SK-N-SH (cell line): ENCODE measurements at regions not wholly inside any gene's neighbourhood (a gene's known extent, or its start where the extent isn't known, plus 50 kb on each side); places are given as distances from the start of the nearest gene placed in this dataset.

ENCODE experiments used
- CTCF ChIA-PET: fragments of 300-600, 350-600 bp; formaldehyde crosslinking; extraction: SDS; loops from one replicate; lab custom pipeline; 2021; lab: Yijun Ruan, JAX
- POLR2A ChIA-PET: fragments of 350-600 bp; sonication (Branson Sonifier 250); formaldehyde crosslinking; extraction: SDS; loops from one replicate; lab custom pipeline; 2020; ENCODE audit warnings: antibody characterized with exemption, inconsistent platforms; lab: Yijun Ruan, JAX
- DNase-seq: peaks from one replicate; pipeline ENCODE4 v3.0.0; 2012
- H2AFZ ChIP-seq: fragments of 200-600 bp; sonication (generic); 2 replicates; pipeline ENCODE4 v1.8.1; 2016; ENCODE audit warnings: antibody characterized with exemption, mild to moderate bottlenecking, low read depth
- H3F3A ChIP-seq: fragments of 200-600 bp; sonication (generic); replicated peaks from 2 replicates; pipeline ENCODE3; 2016; ENCODE audit warnings: antibody characterized with exemption, mild to moderate bottlenecking; ENCODE audit not compliant: insufficient read depth
- H3K27ac ChIP-seq, 2 experiments: fragments of 200-500 bp in 1 of 2; fragments of 200-600 bp in 1 of 2; sonication (Bioruptor generic) in 1 of 2; sonication (generic), shearing (Covaris generic) in 1 of 2; 2 replicates each; pipeline versions ENCODE4 v1.5.1 to v1.6.1; 2014 to 2016; ENCODE audit warnings: low read depth in 2 of 2, inconsistent platforms in 1 of 2, low read length in 1 of 2, mild to moderate bottlenecking in 1 of 2, mixed read lengths in 1 of 2
- H3K27me3 ChIP-seq: fragments of 200-600 bp; sonication (generic), shearing (Covaris generic); 2 replicates; pipeline ENCODE4 v1.6.1; 2016; ENCODE audit warnings: mixed run types; ENCODE audit not compliant: insufficient read depth
- H3K36me3 ChIP-seq, 2 experiments: fragments of 200-500 bp in 1 of 2; fragments of 200-600 bp in 1 of 2; sonication (Bioruptor generic) in 1 of 2; sonication (generic) in 1 of 2; replicated peaks in 1 of 2; 2 replicates each; pipeline versions ENCODE3 to v1.5.1; 2014 to 2016; ENCODE audit warnings: low read length in 1 of 2, mild to moderate bottlenecking in 1 of 2; ENCODE audit not compliant: insufficient read depth in 2 of 2, control insufficient read depth in 1 of 2
- H3K4me1 ChIP-seq, 2 experiments: fragments of 200-500 bp in 1 of 2; fragments of 200-600 bp in 1 of 2; sonication (Bioruptor generic) in 1 of 2; sonication (generic), shearing (Covaris generic) in 1 of 2; 2 replicates each; pipeline versions ENCODE4 v1.5.1 to v1.6.1; 2014 to 2016; ENCODE audit warnings: low read depth in 1 of 2, low read length in 1 of 2, mixed run types in 1 of 2; ENCODE audit not compliant: insufficient read depth in 2 of 2, control insufficient read depth in 1 of 2
- H3K4me2 ChIP-seq: fragments of 200-600 bp; sonication (generic), shearing (Covaris generic); 2 replicates; pipeline ENCODE4 v1.6.1; 2017; ENCODE audit warnings: mixed run types
- H3K4me3 ChIP-seq, 2 experiments: fragments of 200-500 bp in 1 of 2; fragments of 200-600 bp in 1 of 2; sonication (Bioruptor generic) in 1 of 2; sonication (generic), shearing (Covaris generic) in 1 of 2; 2 replicates each; pipeline versions ENCODE4 v1.5.1 to v1.8.1; 2014 to 2016; ENCODE audit warnings: low read depth in 2 of 2, inconsistent platforms in 1 of 2, low read length in 1 of 2, mild to moderate bottlenecking in 1 of 2, mixed read lengths in 1 of 2, moderate library complexity in 1 of 2
- H3K79me2 ChIP-seq: fragments of 200-600 bp; sonication (generic); 2 replicates; pipeline ENCODE4 v1.8.1; 2017; ENCODE audit warnings: mild to moderate bottlenecking; ENCODE audit not compliant: insufficient read depth
- H3K9ac ChIP-seq: fragments of 200-600 bp; sonication (generic); 2 replicates; pipeline ENCODE4 v1.6.1; 2017; ENCODE audit warnings: mixed run types
- H3K9me2 ChIP-seq: fragments of 200-600 bp; sonication (generic); 2 replicates; pipeline ENCODE4 v1.6.1; 2017; ENCODE audit warnings: mixed run types
- H3K9me3 ChIP-seq: fragments of 200-600 bp; sonication (generic); 2 replicates; pipeline ENCODE4 v1.6.1; 2017; ENCODE audit warnings: mixed run types, mild to moderate bottlenecking, moderate library complexity
- H4K20me1 ChIP-seq: fragments of 200-600 bp; sonication (generic); 2 replicates; pipeline ENCODE4 v1.6.1; 2017; ENCODE audit warnings: mild to moderate bottlenecking, mixed run types; ENCODE audit not compliant: insufficient read depth
- ELF1 ChIP-seq: IDR thresholded peaks from 2 replicates; pipeline ENCODE4 v1.4.0; 2012
- EP300 ChIP-seq, 2 experiments: IDR thresholded peaks; 2 replicates each; pipeline versions ENCODE4 v1.4.0 to v1.6.1; 2012; ENCODE audit warnings: borderline replicate concordance in 1 of 2, low read depth in 1 of 2, low read length in 1 of 2
- FOXM1 ChIP-seq: IDR thresholded peaks from 2 replicates; pipeline ENCODE4 v1.4.0; 2012; ENCODE audit warnings: low read depth, mild to moderate bottlenecking
- GABPA ChIP-seq: IDR thresholded peaks from 2 replicates; pipeline ENCODE4 v1.4.0; 2012; ENCODE audit warnings: low read depth, mild to moderate bottlenecking
- GATA2 ChIP-seq: sonication (generic); formaldehyde crosslinking; IDR thresholded peaks from 2 replicates; pipeline ENCODE4 v1.5.0; 2020; ENCODE audit warnings: mild to moderate bottlenecking, missing genetic modification reagents
- MXI1 ChIP-seq: IDR thresholded peaks from 2 replicates; pipeline ENCODE4 v1.6.1; 2012; ENCODE audit warnings: mild to moderate bottlenecking, low read depth, low read length, improper control_type of control experiment
- RAD21 ChIP-seq: IDR thresholded peaks from 2 replicates; pipeline ENCODE4 v1.6.1; 2012; ENCODE audit warnings: mild to moderate bottlenecking, low read length
- RFX5 ChIP-seq: IDR thresholded peaks from 2 replicates; pipeline ENCODE4 v1.6.1; 2012; ENCODE audit warnings: mild to moderate bottlenecking, improper control_type of control experiment, low read length
- SIN3A ChIP-seq: IDR thresholded peaks from 2 replicates; pipeline ENCODE4 v1.6.1; 2012; ENCODE audit warnings: low read depth, mild to moderate bottlenecking, low read length, moderate library complexity, borderline replicate concordance
- SMC3 ChIP-seq: IDR thresholded peaks from 2 replicates; pipeline ENCODE4 v1.6.1; 2012; ENCODE audit warnings: low read depth, low read length, improper control_type of control experiment
- TAF1 ChIP-seq: IDR thresholded peaks from 2 replicates; pipeline ENCODE4 v1.6.1; 2012; ENCODE audit warnings: low read depth, mild to moderate bottlenecking, low read length, moderate library complexity, borderline replicate concordance
- TCF12 ChIP-seq: IDR thresholded peaks from 2 replicates; pipeline ENCODE4 v1.4.0; 2012
- USF1 ChIP-seq: IDR thresholded peaks from 2 replicates; pipeline ENCODE4 v1.4.0; 2012; ENCODE audit warnings: low read depth, borderline replicate concordance
- YY1 ChIP-seq: IDR thresholded peaks from 2 replicates; pipeline ENCODE4 v1.4.0; 2012; ENCODE audit warnings: low read depth, mild to moderate bottlenecking
- WGBS: methylation state at CpG from one replicate; pipeline ENCODE4 v1.1.6; 2017; ENCODE audit warnings: low lambda C conversion rate; 5-methylcytosine and 5-hydroxymethylcytosine counted together
- TF ChIP-seq, protein P1 (sequence below): IDR thresholded peaks from 2 replicates; pipeline ENCODE4 v1.6.1; 2012; ENCODE audit warnings: mild to moderate bottlenecking, low read depth, low read length, moderate library complexity
- TF ChIP-seq, protein P2 (sequence below): IDR thresholded peaks from 2 replicates; pipeline ENCODE4; 2012

- no peak for TF ChIP-seq YY1
- no peak for TF ChIP-seq GABPA
- TF ChIP-seq, protein P1, sequence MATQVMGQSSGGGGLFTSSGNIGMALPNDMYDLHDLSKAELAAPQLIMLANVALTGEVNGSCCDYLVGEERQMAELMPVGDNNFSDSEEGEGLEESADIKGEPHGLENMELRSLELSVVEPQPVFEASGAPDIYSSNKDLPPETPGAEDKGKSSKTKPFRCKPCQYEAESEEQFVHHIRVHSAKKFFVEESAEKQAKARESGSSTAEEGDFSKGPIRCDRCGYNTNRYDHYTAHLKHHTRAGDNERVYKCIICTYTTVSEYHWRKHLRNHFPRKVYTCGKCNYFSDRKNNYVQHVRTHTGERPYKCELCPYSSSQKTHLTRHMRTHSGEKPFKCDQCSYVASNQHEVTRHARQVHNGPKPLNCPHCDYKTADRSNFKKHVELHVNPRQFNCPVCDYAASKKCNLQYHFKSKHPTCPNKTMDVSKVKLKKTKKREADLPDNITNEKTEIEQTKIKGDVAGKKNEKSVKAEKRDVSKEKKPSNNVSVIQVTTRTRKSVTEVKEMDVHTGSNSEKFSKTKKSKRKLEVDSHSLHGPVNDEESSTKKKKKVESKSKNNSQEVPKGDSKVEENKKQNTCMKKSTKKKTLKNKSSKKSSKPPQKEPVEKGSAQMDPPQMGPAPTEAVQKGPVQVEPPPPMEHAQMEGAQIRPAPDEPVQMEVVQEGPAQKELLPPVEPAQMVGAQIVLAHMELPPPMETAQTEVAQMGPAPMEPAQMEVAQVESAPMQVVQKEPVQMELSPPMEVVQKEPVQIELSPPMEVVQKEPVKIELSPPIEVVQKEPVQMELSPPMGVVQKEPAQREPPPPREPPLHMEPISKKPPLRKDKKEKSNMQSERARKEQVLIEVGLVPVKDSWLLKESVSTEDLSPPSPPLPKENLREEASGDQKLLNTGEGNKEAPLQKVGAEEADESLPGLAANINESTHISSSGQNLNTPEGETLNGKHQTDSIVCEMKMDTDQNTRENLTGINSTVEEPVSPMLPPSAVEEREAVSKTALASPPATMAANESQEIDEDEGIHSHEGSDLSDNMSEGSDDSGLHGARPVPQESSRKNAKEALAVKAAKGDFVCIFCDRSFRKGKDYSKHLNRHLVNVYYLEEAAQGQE, result no peak
- TF ChIP-seq TAF1, result no peak
- no peak for TF ChIP-seq RAD21
Observed at GRCh38 chr11:129314371-129314770, 61.3 kb upstream of the BARX2 start (continued).

- TF ChIP-seq FOXM1, result no peak
- TF ChIP-seq RFX5, result no peak
- TF ChIP-seq EP300 (IDR thresholded peaks at IDR 0.05; ENCODE audit: borderline replicate concordance in 1 of 2, low read depth in 1 of 2, low read length in 1 of 2), result no peak
- no peak for TF ChIP-seq GABPA
- no peak for TF ChIP-seq ELF1
- TF ChIP-seq YY1, result no peak
- TF ChIP-seq GATA2, result no peak
- TF ChIP-seq, protein P2, sequence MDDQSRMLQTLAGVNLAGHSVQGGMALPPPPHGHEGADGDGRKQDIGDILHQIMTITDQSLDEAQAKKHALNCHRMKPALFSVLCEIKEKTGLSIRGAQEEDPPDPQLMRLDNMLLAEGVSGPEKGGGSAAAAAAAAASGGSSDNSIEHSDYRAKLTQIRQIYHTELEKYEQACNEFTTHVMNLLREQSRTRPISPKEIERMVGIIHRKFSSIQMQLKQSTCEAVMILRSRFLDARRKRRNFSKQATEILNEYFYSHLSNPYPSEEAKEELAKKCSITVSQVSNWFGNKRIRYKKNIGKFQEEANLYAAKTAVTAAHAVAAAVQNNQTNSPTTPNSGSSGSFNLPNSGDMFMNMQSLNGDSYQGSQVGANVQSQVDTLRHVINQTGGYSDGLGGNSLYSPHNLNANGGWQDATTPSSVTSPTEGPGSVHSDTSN, result no peak
- no peak for TF ChIP-seq SIN3A
- TF ChIP-seq SMC3, result no peak
- TF ChIP-seq MXI1, result no peak
- TF ChIP-seq USF1, result no peak
- no peak for TF ChIP-seq TCF12
- Histone ChIP-seq H3K9me3 (no peaks in the 10 kb centered on the region), H2AFZ (no peak overlapping the region), H3K79me2 (no peaks in the 10 kb centered on the region), H3K9me2 (no peaks in the 10 kb centered on the region), H3K4me1 (peaks cover 0 to 6% of the 10 kb centered on the region in 2 experiments; a peak in 1 of 4 replicates), H4K20me1 (no peaks in the 10 kb centered on the region), H3K27me3 (no peaks in the 10 kb centered on the region), H3K27ac (no peak overlapping the region), H3K36me3 (no peaks in the 10 kb centered on the region), H3K4me2 (no peak overlapping the region), H3K9ac (no peak overlapping the region), H3F3A (no peaks in the 10 kb centered on the region), H3K4me3 (no peak overlapping the region)
- WGBS, result 82% methylated on average over 6 of the region's 6 CpGs
- DNase-seq, result no peak
- CTCF ChIA-PET, result interaction anchor here (1.2 kb wide), 2 partner anchors 18 to 35 kb away, joined by 3 read pairs; no protein-coding TSS in a partner anchor
- POLR2A ChIA-PET, result no interaction called here
Observed at GRCh38 chr11:129313541-129314297, 61.9 kb upstream of the BARX2 start.
